HUES6 (cell line): ENCODE measurements at regions not wholly inside any gene's neighbourhood (a gene's known extent, or its start where the extent isn't known, plus 50 kb on each side); places are given as distances from the start of the nearest gene placed in this dataset.

Experiments used
- H3K27ac ChIP-seq: 2 replicates; pipeline ENCODE4 v1.7.0; 2013; ENCODE audit warnings: low read depth, mild to moderate bottlenecking, low read length, inconsistent platforms
- H3K27me3 ChIP-seq: 2 replicates; pipeline ENCODE4 v1.6.1; 2013; ENCODE audit warnings: low read length; ENCODE audit not compliant: control insufficient read depth, insufficient read depth
- H3K36me3 ChIP-seq: 2 replicates; pipeline ENCODE4 v1.6.1; 2013; ENCODE audit warnings: low read length; ENCODE audit not compliant: control insufficient read depth, insufficient read depth
- H3K4me1 ChIP-seq: 2 replicates; pipeline ENCODE4 v1.6.1; 2013; ENCODE audit warnings: low read length; ENCODE audit not compliant: control insufficient read depth, insufficient read depth
- H3K4me3 ChIP-seq: 2 replicates; pipeline ENCODE4 v1.5.1; 2013; ENCODE audit warnings: low read depth, low read length
- H3K9ac ChIP-seq: one replicate; pipeline ENCODE4 v1.6.1; 2013; ENCODE audit warnings: mild to moderate bottlenecking, low read length
- H3K9me3 ChIP-seq: 2 replicates; pipeline ENCODE4 v1.6.1; 2013; ENCODE audit warnings: low read depth, low read length; ENCODE audit not compliant: control insufficient read depth, insufficient read depth

DNA sequence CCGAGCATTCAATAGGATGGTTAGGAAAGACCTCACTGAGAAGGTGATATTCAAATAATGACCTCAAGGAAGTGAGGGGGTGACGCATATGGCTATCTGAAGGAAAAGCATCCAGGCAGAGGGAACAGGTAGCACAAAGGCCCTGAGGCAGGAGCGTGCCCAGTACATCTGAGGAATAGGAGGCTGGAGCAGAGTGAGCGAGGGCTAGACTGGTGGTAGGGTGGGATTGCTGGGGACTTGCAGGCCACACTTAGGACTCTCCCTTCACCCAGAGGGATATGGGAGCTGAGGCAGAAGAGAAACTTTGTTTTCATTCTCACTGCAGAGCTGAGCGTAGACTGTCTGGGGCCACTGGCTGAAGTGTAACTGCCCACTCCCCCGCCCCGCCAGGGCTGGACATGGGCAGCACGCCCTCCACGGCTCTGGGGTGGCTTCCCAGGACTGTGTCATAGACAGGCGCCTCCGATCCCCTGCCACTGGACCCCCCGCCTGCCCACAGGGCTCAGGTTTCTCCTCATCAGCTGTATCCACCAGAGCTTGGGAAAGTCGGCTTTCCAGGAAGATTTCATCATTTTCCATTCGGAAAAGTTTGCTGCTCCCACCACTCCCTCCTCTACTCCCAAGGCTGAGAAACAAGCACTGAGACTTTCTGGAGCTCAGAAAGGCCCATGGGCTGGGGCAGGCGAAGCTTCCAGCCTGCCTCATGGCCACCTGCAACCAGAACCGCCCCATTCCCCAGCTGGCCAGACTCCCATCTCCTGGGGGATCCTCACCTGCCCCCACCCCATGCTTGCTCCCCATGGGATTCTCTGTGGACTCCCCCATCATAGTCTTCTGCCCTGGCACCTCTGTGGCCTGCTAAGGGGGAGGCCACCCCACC lies 142.6 kb downstream of the MRPL14 start:
- Histone ChIP-seq H3K27me3 (no peaks in the 10 kb centered on the region), H3K9me3 (no peaks in the 10 kb centered on the region), H3K36me3 (no peaks in the 10 kb centered on the region), H3K9ac (no peak overlapping the region), H3K4me1 (peaks cover 2% of the 10 kb centered on the region; the same call in 1 of the 2 replicates), H3K4me3 (no peak overlapping the region), H3K27ac (no peak overlapping the region)

GRCh38 chr6:43983632-43984031 lies 143.6 kb downstream of the MRPL14 start:
- Histone ChIP-seq H3K36me3 (no peaks in the 10 kb centered on the region), H3K27me3 (0 out of 2 replicates have a peak, but pooled peaks cover 3% of the 10 kb centered on the region), H3K4me3 (no peak overlapping the region), H3K4me1 (no peaks in the 10 kb centered on the region), H3K27ac (no peak overlapping the region), H3K9me3 (no peaks in the 10 kb centered on the region), H3K9ac (no peak overlapping the region)

GRCh38 chr6:43983191-43983590 lies 144.1 kb downstream of the MRPL14 start:
- H3K9ac ChIP-seq, result no peak overlapping the region
- H3K27ac ChIP-seq, result no peak overlapping the region
- H3K4me1 ChIP-seq, result no peaks in the 10 kb centered on the region
- 0 out of 2 replicates have a peak, but pooled peaks cover 3% of the 10 kb centered on the region for H3K27me3 ChIP-seq
- no peaks in the 10 kb centered on the region for H3K36me3 ChIP-seq
- no peak overlapping the region for H3K4me3 ChIP-seq
- no peaks in the 10 kb centered on the region for H3K9me3 ChIP-seq

GRCh38 chr6:43982084-43982625 lies 145.1 kb downstream of the MRPL14 start:
- Histone ChIP-seq H3K4me1 (no peaks in the 10 kb centered on the region), H3K27ac (no peak overlapping the region)

GRCh38 chr6:43981363-43981990 lies 145.8 kb downstream of the MRPL14 start:
- H3K4me3 ChIP-seq, result no peak overlapping the region
- no peak overlapping the region for H3K9ac ChIP-seq
- H3K9me3 ChIP-seq, result no peaks in the 10 kb centered on the region
- H3K27ac ChIP-seq, result no peak overlapping the region
- no peaks in the 10 kb centered on the region for H3K4me1 ChIP-seq
- H3K36me3 ChIP-seq, result no peaks in the 10 kb centered on the region
- H3K27me3 ChIP-seq, result 0 out of 2 replicates have a peak, but pooled peaks cover 3% of the 10 kb centered on the region

More at GRCh38 chr6:43982084-43982625, 145.1 kb downstream of the MRPL14 start:
- H3K4me3 ChIP-seq, result no peak overlapping the region
- 0 out of 2 replicates have a peak, but pooled peaks cover 3% of the 10 kb centered on the region for H3K27me3 ChIP-seq
- no peaks in the 10 kb centered on the region for H3K9me3 ChIP-seq
- H3K36me3 ChIP-seq, result no peaks in the 10 kb centered on the region
- no peak overlapping the region for H3K9ac ChIP-seq

GRCh38 chr6:43980004-43980795 lies 147.1 kb downstream of the MRPL14 start:
- no peaks in the 10 kb centered on the region for H3K4me1 ChIP-seq
- H3K4me3 ChIP-seq, result no peak overlapping the region
- H3K27ac ChIP-seq, result no peak overlapping the region
- no peak overlapping the region for H3K9ac ChIP-seq
- no peaks in the 10 kb centered on the region for H3K36me3 ChIP-seq
- 0 out of 2 replicates have a peak, but pooled peaks cover 2% of the 10 kb centered on the region for H3K9me3 ChIP-seq
- H3K27me3 ChIP-seq, result 0 out of 2 replicates have a peak, but pooled peaks cover 3% of the 10 kb centered on the region

GRCh38 chr6:43979525-43979924 lies 147.7 kb downstream of the MRPL14 start:
- no peak overlapping the region for H3K27ac ChIP-seq
- H3K36me3 ChIP-seq, result no peaks in the 10 kb centered on the region
- 0 out of 2 replicates have a peak, but pooled peaks cover 2% of the 10 kb centered on the region for H3K9me3 ChIP-seq
- H3K4me1 ChIP-seq, result no peaks in the 10 kb centered on the region
- H3K9ac ChIP-seq, result no peak overlapping the region
- no peak overlapping the region for H3K4me3 ChIP-seq
- H3K27me3 ChIP-seq, result 0 out of 2 replicates have a peak, but pooled peaks cover 3% of the 10 kb centered on the region

DNA sequence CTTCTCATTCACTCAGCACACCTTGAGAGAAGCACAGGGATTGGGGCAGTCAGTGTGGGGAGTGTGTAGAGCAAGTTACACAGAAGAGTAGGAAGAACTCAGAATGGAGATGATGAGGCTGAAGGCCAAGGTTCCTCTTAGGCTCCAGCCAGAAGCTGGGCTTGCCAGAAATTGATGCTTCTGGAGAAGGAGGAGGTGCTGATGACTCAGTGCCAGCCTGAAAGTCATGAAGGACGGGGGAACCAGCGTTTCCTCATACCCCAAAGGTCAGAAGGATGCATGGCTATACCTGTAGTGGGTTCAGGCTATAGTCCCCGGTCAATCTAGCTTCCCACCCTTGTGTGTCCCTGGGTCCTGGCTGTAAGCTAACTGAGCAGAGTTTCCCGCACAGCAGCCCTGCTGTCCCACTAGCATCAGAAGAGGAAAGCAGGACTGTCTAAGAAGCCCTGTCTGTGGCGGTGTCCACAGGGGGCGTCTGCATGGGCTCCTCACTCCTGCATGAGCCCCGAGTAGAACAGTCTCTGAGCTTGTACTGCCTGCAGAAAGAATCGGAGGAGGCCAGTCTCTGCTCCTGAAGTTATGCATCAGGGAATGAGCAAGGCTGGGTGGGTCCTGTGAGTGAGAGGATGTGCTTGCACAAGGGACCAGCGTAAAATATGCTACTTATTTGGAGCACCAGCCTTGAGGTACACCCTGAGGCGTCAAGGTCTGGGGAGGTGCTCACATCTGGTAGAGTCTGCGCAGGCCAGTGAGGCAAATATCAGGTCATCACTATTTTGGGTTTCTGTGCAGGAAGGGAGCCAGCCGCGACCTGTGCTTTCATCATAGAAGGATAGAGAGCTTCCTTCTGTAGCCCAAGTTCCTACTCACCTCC lies 148.5 kb downstream of the MRPL14 start:
- Histone ChIP-seq H3K9ac (no peak overlapping the region), H3K4me3 (no peak overlapping the region), H3K27me3 (0 out of 2 replicates have a peak, but pooled peaks cover 3% of the 10 kb centered on the region), H3K4me1 (no peaks in the 10 kb centered on the region), H3K36me3 (no peaks in the 10 kb centered on the region), H3K27ac (no peak overlapping the region), H3K9me3 (0 out of 2 replicates have a peak, but pooled peaks cover 2% of the 10 kb centered on the region)

GRCh38 chr6:43977404-43978111 lies 149.7 kb downstream of the MRPL14 start:
- no peak overlapping the region for H3K9ac ChIP-seq
- H3K36me3 ChIP-seq, result no peaks in the 10 kb centered on the region
- 0 out of 2 replicates have a peak, but pooled peaks cover 3% of the 10 kb centered on the region for H3K27me3 ChIP-seq
- H3K4me3 ChIP-seq, result no peak overlapping the region
- H3K27ac ChIP-seq, result no peak overlapping the region
- 0 out of 2 replicates have a peak, but pooled peaks cover 2% of the 10 kb centered on the region for H3K9me3 ChIP-seq
- H3K4me1 ChIP-seq, result no peaks in the 10 kb centered on the region
